HT-29 (cell line): ENCODE measurements at regions not wholly inside any gene's neighbourhood (a gene's known extent, or its start where the extent isn't known, plus 50 kb on each side); places are given as distances from the start of the nearest gene placed in this dataset.

Source experiments
- DNase-seq: peaks from one replicate; pipeline ENCODE4 v3.0.0-alpha.2; 2015; ENCODE audit warnings: low spot score

GRCh38 chrX:14476205-14476604 is 53.1 kb upstream of the GLRA2 start:
- no peak for DNase-seq

DNA sequence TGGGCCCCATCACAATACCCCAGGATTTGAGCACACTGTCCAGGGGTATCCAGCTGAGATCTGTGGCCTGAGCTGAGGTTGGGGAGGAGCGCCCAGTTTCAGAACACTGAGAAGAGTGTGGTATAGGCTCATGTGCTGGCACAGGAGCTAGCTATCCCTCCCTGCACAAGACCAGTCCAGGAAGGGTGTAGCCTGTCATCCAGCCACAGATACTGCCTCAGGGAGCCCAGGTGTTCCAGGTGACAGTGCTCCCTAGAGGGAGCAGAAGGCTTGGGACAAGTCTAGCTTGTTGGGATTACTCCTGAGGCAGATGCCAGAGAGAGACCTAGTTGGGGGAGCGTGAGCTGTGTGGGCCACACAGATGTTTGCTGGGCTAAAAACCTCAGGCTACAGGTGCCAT is 79.6 kb upstream of the GLRA2 start:
- no peak for DNase-seq

DNA sequence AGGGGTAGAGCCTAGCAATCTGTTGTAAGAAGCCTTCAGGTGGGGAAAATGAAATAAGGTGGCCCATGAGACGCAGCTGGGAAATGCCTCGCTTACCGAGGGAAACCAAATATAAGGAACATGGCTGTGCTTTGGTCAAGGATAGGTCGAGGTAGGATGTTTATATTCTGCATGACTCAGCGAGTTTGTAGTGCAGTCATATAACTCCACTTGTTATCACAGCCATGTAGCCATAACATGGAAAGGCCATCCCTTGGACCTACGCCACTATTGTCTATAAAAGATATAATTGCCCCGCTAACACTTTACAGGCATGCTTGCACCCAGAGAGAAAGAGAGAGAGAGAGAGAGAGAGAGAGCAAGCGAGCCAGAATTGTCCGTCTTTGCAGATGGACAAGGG is 80.9 kb upstream of the GLRA2 start:
- DNase-seq: no peak

- DNase-seq: no peak
Measured at GRCh38 chrX:14440106-14440505, 89.2 kb upstream of the GLRA2 start.

- no peak for DNase-seq
Measured at GRCh38 chrX:14427614-14428013, 101.7 kb upstream of the GLRA2 start.

DNA sequence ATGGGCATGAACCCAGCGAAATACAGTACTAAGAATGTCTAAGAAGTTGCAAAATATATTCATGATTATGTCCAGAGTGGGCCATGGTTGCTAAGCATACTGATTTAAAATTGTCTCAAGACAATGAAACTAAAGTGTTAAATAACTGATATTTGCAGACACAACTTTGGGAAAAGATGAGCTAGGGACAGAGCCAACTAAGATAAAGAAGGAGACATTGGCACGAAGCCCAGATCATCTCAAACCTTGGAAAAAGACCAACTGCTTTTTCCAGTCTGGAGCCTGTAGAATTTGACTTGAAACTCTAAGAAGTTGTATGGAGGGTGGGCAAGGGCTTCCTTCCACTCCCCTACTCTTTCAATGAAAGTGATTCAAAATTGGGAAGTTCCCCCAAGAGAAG is 108.5 kb upstream of the GLRA2 start:
- no peak for DNase-seq

DNA sequence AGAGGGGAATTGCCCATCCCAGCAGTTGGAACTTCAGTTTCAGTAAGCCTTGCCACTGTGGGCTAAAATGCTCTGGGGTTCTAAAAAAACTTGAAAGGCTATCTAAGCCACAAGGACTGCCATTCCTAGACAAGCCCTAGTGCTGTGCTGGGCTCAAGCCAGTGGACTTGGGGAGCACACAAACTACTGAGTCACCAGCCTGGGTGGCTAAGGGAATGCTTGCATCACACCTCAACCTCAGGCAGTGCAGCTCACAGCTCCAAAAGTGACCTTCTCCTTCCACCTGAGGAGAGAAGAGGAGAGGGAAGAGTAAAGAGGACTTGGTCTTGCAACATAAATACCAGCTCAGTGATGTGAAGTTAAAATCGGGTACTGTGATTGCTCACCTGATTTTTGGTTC is 116.7 kb upstream of the GLRA2 start:
- no peak for DNase-seq

DNA sequence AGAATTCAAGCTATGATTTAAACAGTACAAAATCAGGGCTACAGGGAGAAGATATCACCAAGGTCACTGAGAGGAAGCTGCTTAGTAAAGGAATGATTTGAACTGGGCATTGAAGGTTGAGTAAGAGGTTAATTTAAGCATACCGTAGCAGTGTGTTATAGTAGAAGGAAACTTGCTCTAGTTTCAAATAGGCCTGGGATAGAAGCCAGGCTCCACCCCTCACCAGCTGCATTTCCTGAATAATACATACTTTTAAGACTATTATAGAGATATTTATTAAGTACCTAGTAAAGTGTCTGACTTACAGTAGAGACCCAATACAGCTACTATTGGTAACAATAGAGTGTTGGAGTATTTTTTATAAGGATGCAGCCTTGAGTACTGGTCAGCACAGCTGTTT is 118.0 kb upstream of the GLRA2 start:
- DNase-seq: no peak

DNA sequence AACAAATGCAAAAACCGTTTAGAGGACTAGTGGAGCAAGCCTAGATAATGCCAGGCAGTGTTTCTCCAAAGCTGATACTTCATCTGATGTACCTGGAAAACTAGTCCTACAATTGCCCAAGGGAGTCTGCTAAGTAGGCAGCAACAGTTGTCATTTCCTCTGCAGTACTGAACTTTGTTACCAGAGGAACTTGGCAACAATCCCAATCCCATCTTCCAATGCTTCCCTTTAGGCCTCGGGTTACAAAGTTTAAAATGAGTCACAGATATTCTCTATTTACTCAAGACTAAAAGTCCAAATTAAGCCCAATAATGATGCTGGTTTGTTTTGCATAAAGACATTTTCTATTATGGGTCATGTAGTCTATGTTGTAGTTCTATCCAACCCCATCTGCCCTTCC is 120.0 kb upstream of the GLRA2 start:
- DNase-seq: peak; percentile 63

GRCh38 chrX:14406225-14406624 is 123.1 kb upstream of the GLRA2 start:
- no peak for DNase-seq

DNA sequence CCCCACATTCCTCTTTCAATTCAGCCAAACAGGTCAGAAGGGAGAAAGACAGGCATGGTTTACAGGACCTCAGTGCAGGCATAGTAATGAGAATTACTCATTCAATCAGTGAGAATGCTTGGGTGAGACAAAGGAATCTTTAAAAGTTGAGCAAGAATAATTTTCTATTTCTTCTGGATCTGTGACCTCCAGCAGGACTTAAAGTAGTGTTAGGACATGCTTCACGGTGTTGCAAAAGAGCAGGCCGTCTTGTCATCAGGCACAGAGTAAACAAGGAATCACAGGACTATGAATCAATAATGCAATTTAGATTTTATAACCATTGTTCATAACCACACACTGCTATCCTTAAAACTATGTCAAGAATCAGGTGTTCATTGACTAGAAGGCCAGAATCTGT is 130.6 kb upstream of the GLRA2 start:
- peak; percentile 11 for DNase-seq

- DNase-seq: no peak
Measured at GRCh38 chrX:14389682-14390081, 139.7 kb upstream of the GLRA2 start.

DNA sequence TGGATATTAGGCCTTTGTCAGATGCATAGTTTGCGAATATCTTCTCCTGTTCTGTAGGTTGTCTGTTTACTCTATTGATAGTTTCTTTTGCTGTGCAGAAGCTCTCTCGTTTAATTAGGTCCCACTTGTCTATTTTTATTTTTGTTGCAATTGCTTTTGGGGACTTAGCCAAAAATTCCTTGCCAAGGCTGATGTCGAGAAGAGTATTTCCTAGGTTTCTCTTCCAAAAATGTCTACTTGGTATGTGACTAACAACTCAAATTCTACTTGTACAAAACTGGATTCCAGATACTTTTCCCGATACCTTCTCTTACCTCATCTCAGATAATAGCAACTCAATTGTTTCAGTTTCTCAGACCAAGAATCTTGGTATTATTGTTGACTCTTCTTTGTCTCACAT is 142.4 kb upstream of the GLRA2 start:
- no peak for DNase-seq

GRCh38 chrX:14380044-14380443 is 149.3 kb upstream of the GLRA2 start:
- no peak for DNase-seq

- DNase-seq: no peak
Measured at GRCh38 chrX:14377427-14377826, 151.9 kb upstream of the GLRA2 start.

- peak; percentile 4 for DNase-seq
Measured at GRCh38 chrX:14363728-14364127, 165.6 kb upstream of the GLRA2 start.

GRCh38 chrX:14362721-14363120 is 166.6 kb upstream of the GLRA2 start:
- no peak for DNase-seq

DNA sequence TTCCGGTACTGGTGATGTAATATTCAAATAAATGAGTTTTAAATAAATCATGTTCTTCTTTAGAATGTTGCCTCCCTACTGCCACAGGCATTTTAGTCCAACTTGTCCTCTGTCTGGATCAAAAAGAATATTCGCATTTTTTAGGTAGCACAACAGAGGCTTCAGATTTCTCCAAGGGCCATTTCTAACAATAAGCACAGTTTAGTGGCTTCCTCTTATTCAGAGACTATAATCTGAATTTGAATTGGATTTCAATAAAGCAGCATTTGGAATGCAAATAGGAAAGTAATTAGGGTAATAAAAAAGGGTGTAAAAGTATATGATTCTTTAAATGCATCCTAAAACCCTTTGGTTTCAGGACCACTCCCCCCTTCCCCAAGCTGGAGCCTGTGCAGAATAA is 167.9 kb upstream of the GLRA2 start:
- DNase-seq: no peak

DNA sequence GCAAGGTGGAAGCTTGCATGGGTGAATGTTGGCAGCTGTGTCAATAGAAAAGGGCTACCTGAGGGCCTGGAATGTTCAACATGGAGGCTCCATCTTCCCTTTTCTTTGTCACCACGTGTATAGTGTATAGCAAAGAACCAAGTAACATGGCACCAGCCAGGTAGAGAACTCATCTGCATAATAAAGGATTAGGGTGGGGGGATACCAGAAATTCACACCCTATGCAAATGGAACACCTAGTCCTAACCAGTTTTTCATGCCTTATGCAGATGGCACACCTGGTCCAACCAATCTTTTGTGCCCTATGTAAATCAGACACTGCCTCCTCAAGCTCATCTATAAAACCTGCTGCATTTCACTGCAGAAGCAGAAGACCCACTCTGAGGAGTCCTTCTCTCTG is 169.6 kb upstream of the GLRA2 start:
- DNase-seq: no peak

- DNase-seq: peak; percentile 4
Measured at GRCh38 chrX:14359316-14359715, 170.0 kb upstream of the GLRA2 start.

DNA sequence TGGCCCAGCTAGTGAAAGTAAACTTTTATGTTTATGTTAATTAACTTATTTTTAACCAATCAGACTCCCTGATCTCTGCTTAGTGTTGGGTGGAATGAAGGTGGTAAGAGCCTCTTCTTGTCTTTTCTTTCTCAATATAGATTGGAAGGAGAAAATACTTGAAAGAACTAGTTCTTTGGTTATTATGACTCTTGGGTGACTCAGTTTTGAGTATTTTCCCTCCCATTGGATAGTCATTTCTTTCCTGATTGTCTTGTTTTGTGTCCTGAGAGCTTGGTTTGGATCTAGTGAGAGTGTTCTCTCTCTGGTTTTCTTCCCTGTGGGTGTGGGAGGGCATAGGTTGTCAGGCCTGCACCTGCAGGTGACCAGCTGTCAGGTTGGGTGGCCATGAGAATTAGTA is 172.0 kb upstream of the GLRA2 start:
- DNase-seq: no peak

- no peak for DNase-seq
Measured at GRCh38 chrX:14356401-14356800, 172.9 kb upstream of the GLRA2 start.

GRCh38 chrX:14355556-14355955 is 173.8 kb upstream of the GLRA2 start:
- no peak for DNase-seq

- no peak for DNase-seq
Measured at GRCh38 chrX:14354521-14354920, 174.8 kb upstream of the GLRA2 start.

DNA sequence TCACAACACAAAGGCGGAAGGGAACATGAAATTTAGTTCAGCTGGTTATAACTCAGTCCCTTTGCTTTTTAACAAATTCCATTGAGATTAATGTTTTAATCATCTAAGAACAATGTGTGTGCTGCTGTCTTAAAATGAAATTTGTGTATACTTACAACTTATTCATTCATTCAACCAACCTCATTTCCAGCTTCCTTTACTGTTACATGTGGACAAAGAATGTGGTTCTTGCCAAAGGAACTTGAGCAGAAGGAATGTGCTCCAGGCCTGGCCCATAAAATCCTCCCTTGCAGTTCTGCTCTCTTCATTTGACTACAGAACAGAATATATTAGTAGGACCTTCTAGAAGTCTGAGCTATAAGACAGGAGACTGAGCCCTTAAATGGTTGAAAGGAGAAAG is 176.8 kb upstream of the GLRA2 start:
- no peak for DNase-seq
